HL-60 (cell line): ENCODE measurements at regions not wholly inside any gene's neighbourhood (a gene's known extent, or its start where the extent isn't known, plus 50 kb on each side); places are given as distances from the start of the nearest gene placed in this dataset.

Experiments
- GABPA ChIP-seq: IDR thresholded peaks from 2 replicates; pipeline ENCODE4 v1.6.1; 2012; ENCODE audit warnings: low read depth
- POLR2AphosphoS5 ChIP-seq: IDR thresholded peaks from 2 replicates; pipeline ENCODE4 v1.6.1; 2012; ENCODE audit warnings: low read depth
- TF ChIP-seq, protein P1 (sequence below): IDR thresholded peaks from one replicate; pipeline ENCODE4 v1.5.1; 2011; ENCODE audit warnings: low read length, control low read depth, inconsistent platforms; ENCODE audit not compliant: insufficient read depth
- TF ChIP-seq, protein P2 (sequence below): IDR thresholded peaks from 2 replicates; pipeline ENCODE4 v1.6.1; 2012; ENCODE audit warnings: low read depth; ENCODE audit not compliant: insufficient replicate concordance

DNA sequence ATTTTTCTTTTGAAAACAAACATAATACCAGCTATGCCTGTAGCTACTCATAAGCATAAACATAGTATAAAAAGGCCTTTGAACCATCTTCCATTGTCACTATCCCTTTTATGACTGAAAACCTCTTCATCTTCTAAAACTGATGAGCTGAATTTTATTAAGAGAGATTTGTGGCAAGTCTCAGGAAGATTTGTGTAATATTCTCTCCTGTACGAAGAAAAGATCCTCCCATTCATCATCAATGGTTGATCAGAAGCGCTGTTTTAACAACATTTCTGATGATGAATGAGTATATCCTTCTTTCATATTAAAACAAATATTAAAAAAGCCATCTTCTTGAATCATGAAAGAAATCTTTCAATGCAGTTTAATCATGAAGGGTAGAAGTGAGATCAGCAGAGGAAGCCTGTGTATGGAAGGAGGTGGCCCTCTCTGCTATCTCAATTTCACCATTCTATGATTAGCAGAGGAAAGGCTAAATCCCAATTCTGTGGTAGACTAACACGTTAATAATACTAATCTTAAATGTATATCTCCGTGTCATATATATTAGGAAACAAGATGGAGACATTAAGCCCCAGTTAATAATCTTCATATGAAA lies 430.2 kb downstream of the FRK start:
- TF ChIP-seq, protein P1, sequence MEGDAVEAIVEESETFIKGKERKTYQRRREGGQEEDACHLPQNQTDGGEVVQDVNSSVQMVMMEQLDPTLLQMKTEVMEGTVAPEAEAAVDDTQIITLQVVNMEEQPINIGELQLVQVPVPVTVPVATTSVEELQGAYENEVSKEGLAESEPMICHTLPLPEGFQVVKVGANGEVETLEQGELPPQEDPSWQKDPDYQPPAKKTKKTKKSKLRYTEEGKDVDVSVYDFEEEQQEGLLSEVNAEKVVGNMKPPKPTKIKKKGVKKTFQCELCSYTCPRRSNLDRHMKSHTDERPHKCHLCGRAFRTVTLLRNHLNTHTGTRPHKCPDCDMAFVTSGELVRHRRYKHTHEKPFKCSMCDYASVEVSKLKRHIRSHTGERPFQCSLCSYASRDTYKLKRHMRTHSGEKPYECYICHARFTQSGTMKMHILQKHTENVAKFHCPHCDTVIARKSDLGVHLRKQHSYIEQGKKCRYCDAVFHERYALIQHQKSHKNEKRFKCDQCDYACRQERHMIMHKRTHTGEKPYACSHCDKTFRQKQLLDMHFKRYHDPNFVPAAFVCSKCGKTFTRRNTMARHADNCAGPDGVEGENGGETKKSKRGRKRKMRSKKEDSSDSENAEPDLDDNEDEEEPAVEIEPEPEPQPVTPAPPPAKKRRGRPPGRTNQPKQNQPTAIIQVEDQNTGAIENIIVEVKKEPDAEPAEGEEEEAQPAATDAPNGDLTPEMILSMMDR, result no peak
- no peak for TF ChIP-seq GABPA
- TF ChIP-seq, protein P2, sequence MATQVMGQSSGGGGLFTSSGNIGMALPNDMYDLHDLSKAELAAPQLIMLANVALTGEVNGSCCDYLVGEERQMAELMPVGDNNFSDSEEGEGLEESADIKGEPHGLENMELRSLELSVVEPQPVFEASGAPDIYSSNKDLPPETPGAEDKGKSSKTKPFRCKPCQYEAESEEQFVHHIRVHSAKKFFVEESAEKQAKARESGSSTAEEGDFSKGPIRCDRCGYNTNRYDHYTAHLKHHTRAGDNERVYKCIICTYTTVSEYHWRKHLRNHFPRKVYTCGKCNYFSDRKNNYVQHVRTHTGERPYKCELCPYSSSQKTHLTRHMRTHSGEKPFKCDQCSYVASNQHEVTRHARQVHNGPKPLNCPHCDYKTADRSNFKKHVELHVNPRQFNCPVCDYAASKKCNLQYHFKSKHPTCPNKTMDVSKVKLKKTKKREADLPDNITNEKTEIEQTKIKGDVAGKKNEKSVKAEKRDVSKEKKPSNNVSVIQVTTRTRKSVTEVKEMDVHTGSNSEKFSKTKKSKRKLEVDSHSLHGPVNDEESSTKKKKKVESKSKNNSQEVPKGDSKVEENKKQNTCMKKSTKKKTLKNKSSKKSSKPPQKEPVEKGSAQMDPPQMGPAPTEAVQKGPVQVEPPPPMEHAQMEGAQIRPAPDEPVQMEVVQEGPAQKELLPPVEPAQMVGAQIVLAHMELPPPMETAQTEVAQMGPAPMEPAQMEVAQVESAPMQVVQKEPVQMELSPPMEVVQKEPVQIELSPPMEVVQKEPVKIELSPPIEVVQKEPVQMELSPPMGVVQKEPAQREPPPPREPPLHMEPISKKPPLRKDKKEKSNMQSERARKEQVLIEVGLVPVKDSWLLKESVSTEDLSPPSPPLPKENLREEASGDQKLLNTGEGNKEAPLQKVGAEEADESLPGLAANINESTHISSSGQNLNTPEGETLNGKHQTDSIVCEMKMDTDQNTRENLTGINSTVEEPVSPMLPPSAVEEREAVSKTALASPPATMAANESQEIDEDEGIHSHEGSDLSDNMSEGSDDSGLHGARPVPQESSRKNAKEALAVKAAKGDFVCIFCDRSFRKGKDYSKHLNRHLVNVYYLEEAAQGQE, result no peak
- TF ChIP-seq POLR2AphosphoS5, result no peak
